ENCODE measurements at regions not wholly inside any gene's neighbourhood (a gene's known extent, or its start where the extent isn't known, plus 50 kb on each side); places are given as distances from the start of the nearest gene placed in this dataset.

DNA sequence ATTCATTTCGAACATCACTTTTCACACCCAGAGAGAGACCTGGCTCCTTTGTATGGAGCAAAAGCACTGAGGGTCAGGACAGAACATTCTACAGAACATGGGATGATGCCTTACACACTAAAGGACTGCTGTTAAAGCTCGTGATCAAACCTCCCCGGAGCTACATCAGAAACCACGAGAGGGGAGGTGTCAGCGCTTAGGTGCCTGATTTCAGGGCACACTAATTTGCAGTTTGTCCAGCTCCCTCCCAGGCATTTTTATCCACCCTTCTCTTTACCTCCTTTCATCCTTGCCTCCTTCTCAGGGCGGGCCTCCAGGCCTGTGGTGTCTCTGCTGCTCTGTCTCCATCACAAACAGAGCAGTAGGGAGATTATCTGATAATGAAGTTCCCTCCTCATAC lies 127.5 kb downstream of the VPREB1 start:
- H4K20me1 ChIP-seq (replicated peaks; ENCODE audit: control insufficient read depth, insufficient read depth, low read length), result peaks cover 17% of the 10 kb centered on the region
- H3K27me3 ChIP-seq (ENCODE audit: control insufficient read depth in 2 of 2, insufficient read depth in 2 of 2, low read length in 2 of 2), result peaks cover 2 to 29% of the 10 kb centered on the region in 2 experiments; a peak in 3 of 5 replicates
- ChIA-PET POLR2A (interaction anchor here (0.7 to 1.4 kb wide), 5 partner anchors 8 to 302 kb away, joined by 3 to 5 read pairs (median 4); no protein-coding TSS in a partner anchor), CTCF (ENCODE audit: low intra/inter-chr PET ratio) (interaction anchor here (1.2 to 2.4 kb wide), 3 partner anchors 15 to 23 kb away, joined by 4 to 12 read pairs (median 4); no protein-coding TSS in a partner anchor)
- H3K4me3 ChIP-seq, result no peak overlapping the region
- FAIRE-seq (no peak), DNase-seq (ENCODE audit: extremely low read depth in 1 of 4, low spot score in 3 of 4) (peak in 1 of 4 experiments; percentile 31), ATAC-seq (no peak)
- H3K4me2 ChIP-seq (ENCODE audit: insufficient read depth, low read length), result no peak overlapping the region
- under 1% methylated on average over 6 of the region's 6 CpGs for WGBS (ENCODE audit: insufficient coverage, low coverage, missing lambda C conversion rate)
- H3K9me1 ChIP-seq (ENCODE audit: control insufficient read depth, insufficient read depth, low read length), result no peaks in the 10 kb centered on the region
- H3K27ac ChIP-seq (ENCODE audit: extremely low read depth, low read depth, low read length), result no peak overlapping the region
- H2AFZ ChIP-seq (ENCODE audit: low read depth, low read length), result no peak overlapping the region
- H3K9me3 ChIP-seq (replicated peaks; ENCODE audit: control insufficient read depth, insufficient read depth, low read depth, low read length), result no peaks in the 10 kb centered on the region
- no TSS peak for BruUV-seq (replicated peaks)
- no peaks in the 10 kb centered on the region for H3K4me1 ChIP-seq (replicated peaks in 1 of 2; ENCODE audit: control insufficient read depth in 2 of 2, insufficient read depth in 2 of 2, low read length in 2 of 2)
- in situ Hi-C loops (cut with MboI) (no loop called here), intact Hi-C loops (cut with micrococcal nuclease) (no loop called here)
- H3K36me3 ChIP-seq (ENCODE audit: control insufficient read depth, insufficient read depth, low read length), result no peaks in the 10 kb centered on the region
- no peaks in the 10 kb centered on the region for H3K79me2 ChIP-seq (ENCODE audit: control insufficient read depth, insufficient read depth, low read length)
- H3K9ac ChIP-seq (ENCODE audit: insufficient read depth in 1 of 2, low read depth in 2 of 2, low read length in 2 of 2), result no peak overlapping the region
- TF ChIP-seq FOXK1 (CRISPR knock-in tag; IDR thresholded peaks at IDR 0.05; ENCODE audit: borderline replicate concordance), result no peak
- 0 out of 6 replicates have a peak, but pooled peaks of 1 of the 3 experiments have one; percentile 42 for TF ChIP-seq ZBTB11 (CRISPR knock-in tag; IDR thresholded peaks at IDR 0.05)
- TF ChIP-seq FOXA1 (IDR thresholded peaks at IDR 0.05; ENCODE audit: borderline replicate concordance), result no peak
- no peak for TF ChIP-seq ZFPM2 (CRISPR knock-in tag; IDR thresholded peaks at IDR 0.05)
- TF ChIP-seq ZNF780A (CRISPR knock-in tag; IDR thresholded peaks at IDR 0.05), result no peak
- no peak for TF ChIP-seq ZNF77 (CRISPR knock-in tag; IDR thresholded peaks at IDR 0.05)
- TF ChIP-seq ZBTB17 (CRISPR knock-in tag; IDR thresholded peaks at IDR 0.05), result no peak
- no peak for TF ChIP-seq BRD9 (IDR thresholded peaks at IDR 0.05; ENCODE audit: low read depth, partially characterized antibody)
- no peak for TF ChIP-seq BRD4 (IDR thresholded peaks at IDR 0.05)
- no peak for TF ChIP-seq HCFC1 (IDR thresholded peaks at IDR 0.05; ENCODE audit: low read depth, low read length)
- TF ChIP-seq MYBL2 (IDR thresholded peaks at IDR 0.05; ENCODE audit: low read depth), result no peak
- no peak for TF ChIP-seq MYBL2 (CRISPR knock-in tag; IDR thresholded peaks at IDR 0.05; ENCODE audit: borderline replicate concordance)
- no peak for TF ChIP-seq HMBOX1 (IDR thresholded peaks at IDR 0.05)
- no peak for TF ChIP-seq TGIF2 (CRISPR knock-in tag; IDR thresholded peaks at IDR 0.05)
- no peak for TF ChIP-seq L3MBTL2 (IDR thresholded peaks at IDR 0.05)
- no peak for TF ChIP-seq HSF4 (CRISPR knock-in tag; IDR thresholded peaks at IDR 0.05; ENCODE audit: borderline replicate concordance)
- TF ChIP-seq, protein P1, sequence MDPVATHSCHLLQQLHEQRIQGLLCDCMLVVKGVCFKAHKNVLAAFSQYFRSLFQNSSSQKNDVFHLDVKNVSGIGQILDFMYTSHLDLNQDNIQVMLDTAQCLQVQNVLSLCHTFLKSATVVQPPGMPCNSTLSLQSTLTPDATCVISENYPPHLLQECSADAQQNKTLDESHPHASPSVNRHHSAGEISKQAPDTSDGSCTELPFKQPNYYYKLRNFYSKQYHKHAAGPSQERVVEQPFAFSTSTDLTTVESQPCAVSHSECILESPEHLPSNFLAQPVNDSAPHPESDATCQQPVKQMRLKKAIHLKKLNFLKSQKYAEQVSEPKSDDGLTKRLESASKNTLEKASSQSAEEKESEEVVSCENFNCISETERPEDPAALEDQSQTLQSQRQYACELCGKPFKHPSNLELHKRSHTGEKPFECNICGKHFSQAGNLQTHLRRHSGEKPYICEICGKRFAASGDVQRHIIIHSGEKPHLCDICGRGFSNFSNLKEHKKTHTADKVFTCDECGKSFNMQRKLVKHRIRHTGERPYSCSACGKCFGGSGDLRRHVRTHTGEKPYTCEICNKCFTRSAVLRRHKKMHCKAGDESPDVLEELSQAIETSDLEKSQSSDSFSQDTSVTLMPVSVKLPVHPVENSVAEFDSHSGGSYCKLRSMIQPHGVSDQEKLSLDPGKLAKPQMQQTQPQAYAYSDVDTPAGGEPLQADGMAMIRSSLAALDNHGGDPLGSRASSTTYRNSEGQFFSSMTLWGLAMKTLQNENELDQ (CRISPR knock-in tag; IDR thresholded peaks at IDR 0.05; ENCODE audit: borderline replicate concordance), result no peak
